Activated gamma-delta T cell treated with Interleukin-2 at 50 U/mL for 16 hours (primary cell): ENCODE measurements at regions not wholly inside any gene's neighbourhood (a gene's known extent, or its start where the extent isn't known, plus 50 kb on each side); places are given as distances from the start of the nearest gene placed in this dataset.

Source experiments
- DNase-seq: peaks from one replicate; pipeline ENCODE4 v3.0.0-alpha.2; 2020

GRCh38 chr6:99138445-99138844 is 190.7 kb upstream of the FBXL4 start:
- DNase-seq: no peak

DNA sequence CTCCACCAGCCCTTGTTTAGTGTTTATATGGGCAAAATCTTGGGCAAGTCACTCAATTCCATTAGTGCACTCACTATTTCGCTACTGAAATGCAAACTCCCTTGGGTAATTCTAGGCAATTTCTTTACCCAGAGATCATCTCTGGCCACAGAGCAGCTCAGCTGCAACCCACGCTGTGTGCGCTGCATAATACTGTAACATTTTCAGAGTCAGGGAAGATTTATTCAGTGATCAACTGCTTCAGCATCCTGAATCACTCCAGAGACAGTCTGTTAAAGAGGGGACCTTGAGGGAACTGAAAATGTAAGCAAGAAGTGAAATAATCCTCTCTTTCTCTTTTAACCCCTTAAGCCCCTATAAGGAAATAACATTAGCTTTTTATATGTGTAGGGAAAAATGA is 189.6 kb upstream of the FBXL4 start:
- no peak for DNase-seq

DNA sequence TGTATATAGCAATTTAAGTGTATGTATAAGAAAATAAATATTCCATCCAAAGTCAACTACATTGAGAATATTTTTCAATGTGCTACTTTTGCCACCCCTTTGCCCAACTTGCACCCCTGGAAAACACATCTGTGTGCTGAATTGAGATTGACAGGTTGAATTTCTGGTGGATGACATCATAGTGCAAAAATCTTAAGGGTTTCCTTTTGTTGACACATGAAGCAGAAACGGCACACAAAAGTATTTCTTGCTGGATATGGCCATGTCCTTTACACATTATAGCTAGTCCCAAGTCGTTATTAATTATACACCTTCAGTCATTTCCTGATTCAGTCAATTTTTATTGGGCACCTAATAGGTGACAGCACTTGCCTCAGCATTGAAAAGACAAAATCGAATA is 188.7 kb upstream of the FBXL4 start:
- DNase-seq: no peak

DNA sequence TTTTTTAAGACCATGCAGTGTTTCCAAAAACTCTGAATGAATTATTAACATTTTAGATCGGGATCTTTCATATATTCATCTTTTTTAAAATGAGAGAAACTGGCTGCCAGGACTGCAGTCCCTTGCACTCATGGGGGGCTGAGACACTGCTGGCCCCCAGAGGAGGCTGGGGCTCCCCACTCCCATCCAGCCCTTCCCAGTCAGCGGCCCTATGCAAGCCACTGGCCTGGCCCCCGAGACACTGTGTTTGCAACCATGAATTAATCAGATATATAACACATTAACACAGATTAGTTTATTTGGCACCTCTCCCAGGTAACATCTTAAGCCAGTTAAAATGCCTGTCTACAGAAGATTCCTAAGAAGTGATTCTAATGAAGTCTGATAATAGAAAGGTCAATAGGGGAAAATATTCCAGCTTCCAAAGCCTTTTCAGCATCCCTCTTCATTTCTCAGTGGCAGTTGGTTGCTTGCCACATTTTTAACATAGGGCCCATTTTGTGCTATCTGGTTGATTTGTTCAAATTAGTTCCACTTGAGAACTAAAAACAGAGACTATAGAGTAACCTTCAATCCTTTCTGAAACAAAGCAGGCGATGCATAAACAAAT is 184.4 kb upstream of the FBXL4 start:
- no peak for DNase-seq

GRCh38 chr6:99130897-99131873 is 183.4 kb upstream of the FBXL4 start:
- DNase-seq: no peak

- DNase-seq: no peak
Measured at GRCh38 chr6:99129835-99130234, 182.1 kb upstream of the FBXL4 start.

GRCh38 chr6:99121748-99122147 is 174.0 kb upstream of the FBXL4 start:
- no peak for DNase-seq

GRCh38 chr6:99120641-99121040 is 172.9 kb upstream of the FBXL4 start:
- no peak for DNase-seq

DNA sequence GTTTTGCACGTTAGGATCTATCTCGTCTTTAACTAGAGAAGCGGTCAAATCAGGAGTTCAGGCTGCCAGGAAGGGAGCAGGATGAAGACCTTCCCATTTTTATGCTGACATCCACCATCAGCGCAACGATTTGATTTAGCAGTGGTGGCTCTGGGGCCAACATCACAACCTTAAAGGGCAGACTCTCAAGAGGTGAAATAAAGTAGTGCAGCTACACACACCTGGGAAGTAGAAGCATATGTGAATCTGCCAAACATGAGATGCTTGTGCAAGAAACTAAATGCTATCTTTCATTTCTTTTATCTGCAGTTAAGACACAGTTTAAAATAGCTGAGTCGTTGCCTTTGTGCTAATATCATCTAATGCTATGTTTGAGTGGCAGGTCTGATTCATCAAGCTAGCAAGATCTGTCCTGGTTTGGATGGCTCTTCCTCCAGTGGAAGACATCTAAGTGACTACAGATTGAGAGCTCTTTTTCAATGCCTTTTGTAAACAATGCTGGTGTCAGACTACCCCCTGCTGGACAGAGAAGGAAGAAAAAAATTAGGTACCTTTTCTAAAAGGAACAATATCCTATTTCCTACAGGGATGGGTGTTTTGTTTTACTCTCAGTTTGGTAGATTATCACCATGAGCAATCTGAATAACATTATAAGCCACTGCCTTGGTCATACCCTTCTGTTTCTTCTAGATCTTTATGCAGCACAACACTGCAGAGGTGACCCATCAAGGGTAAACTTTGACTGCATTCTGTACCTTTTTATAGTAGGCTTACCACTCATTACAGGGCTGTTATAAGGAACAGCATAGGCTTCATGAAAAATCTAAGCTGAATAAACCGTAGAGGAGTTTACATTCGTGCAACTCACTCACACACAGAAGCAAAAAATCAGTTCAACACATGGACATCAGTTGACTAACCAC is 171.6 kb upstream of the FBXL4 start:
- DNase-seq: peak; percentile 7

DNA sequence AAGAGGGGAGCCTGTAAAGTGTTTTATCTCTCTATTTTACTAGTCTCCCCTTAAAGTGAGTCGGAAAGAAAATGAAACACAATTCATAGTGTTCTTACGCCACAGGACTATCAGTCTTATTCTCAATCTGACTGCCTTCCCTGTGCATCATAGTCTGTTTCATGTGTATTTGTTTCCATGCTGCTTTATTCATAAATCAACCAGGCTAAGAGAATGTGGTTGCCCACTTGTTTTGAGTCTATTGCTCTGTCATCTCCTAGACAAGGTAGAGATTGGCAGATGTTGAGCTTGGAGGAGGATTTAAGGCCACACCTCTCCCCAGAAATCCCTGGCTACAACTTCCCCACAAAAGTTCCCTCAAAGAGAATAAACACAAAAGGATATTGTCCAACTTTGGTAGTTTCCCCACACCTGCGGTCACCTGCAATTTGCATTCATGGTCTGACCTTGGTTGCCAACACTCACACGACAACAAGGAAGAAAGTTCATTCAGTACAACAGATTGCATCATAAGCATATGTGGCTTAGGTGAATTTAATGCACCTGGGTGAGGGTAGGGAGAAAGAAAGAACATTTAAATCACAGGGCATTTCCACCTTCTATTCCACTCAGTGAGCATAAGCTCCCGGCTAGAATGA is 167.1 kb upstream of the FBXL4 start:
- DNase-seq: no peak

DNA sequence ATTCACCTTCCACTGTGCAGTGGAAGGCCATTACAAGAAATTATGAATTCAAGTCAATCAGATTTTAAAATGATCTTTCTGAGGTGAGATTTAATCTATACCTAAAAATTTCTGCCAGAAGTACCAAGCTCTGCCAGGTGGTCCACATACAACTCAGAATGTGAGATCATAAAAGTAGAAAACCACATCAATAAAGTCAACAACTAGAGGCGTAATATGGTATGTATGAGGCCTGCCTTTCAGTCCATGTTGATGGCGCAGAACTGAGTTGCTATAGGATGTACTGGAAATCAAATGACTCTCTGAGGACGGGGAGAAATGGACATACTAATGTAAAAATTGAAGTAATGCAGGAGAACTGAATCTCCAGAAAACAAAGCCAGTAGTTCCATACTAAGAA is 163.8 kb upstream of the FBXL4 start:
- no peak for DNase-seq

DNA sequence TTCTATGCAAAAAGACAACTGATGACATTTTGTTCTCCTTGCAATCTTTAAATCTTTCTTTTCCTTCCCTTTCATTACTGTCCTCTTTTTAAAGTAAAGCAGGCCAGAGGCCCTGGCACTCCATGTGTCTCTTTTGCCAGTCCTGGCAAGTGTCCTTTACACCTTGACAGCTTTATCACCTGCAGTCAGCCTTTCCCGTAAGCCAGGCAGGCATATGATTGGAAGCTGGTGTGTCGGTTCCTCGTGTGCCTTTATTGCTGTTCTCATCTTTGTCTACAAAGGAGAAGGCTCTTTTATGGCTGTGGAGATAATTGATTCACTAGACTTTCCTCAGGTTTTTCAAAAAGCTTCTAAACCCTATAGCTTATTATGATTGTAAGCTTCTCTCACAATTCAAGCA is 162.3 kb upstream of the FBXL4 start:
- no peak for DNase-seq

DNA sequence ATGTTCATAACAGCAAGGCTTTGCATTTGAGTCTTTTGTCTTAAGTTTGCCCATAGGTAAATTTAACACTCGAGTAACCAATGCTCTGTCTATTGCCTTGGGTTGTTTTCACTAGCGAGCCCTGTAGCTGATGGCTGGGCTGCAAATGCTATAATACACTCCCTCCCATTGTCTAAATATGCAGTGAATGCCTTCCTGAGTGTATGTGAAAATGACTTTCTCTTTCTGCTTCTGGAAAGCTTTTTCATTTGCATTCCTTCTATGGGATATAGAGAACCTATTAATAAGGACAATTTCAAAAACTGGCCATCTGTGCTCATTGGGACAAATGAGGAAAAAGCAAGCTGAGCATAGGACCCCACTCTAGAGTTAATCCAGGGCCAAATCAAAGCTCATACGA is 156.5 kb upstream of the FBXL4 start:
- no peak for DNase-seq

DNA sequence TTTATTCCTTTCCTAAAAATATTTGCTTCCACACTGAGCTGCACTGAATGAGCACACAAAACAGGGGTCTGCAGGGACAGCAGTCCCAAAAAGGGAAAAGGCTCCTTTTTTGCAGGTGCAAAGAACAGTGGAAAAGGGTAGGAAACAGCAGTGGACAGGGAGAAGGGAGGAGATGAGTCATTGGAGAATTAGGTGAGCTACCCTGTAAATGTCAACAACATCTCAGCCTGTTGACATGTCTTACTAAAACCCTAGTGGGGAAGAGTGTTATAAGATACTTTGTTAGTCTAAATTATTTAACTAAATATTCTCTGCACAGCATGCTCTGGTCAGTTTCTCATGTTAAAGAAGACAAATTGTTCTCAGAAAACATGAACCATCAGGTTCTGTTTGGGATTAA is 151.5 kb upstream of the FBXL4 start:
- DNase-seq: no peak

GRCh38 chr6:99096170-99096569 is 148.4 kb upstream of the FBXL4 start:
- no peak for DNase-seq

DNA sequence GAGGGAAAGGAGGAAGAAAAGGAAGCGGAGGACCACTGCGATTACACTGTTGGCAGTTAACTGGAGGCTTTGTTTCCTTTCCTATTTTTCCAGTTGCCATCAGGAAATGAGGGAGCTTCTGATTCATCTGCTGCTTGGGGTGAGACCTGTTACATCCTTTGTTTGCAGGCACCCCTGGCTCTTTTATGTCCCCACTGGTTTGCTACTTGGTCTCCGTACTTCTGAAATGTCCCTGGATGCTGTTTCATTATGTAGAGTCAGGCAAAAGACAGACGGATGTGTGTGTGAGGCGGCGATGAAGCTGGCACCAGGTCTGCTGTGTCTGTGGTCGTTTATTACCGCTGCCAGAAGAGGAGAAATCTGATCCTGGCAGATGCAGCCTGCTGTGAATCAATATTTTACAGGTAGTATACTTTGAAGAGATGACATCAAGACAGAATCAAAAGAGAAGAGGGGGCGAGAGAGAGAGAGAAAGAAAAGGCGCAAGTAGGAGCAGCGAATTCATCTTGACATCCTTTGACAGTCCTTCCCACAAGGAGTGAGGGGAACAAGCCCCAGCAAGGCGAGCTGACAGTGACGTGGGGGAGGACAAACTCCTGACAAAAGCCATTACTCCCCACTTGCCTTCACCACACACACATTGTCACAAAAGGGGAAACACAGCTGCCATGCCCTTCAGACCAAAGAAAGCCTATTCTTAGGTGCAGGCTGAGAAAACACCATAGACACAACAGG is 145.9 kb upstream of the FBXL4 start:
- no peak for DNase-seq

GRCh38 chr6:99092461-99092860 is 144.7 kb upstream of the FBXL4 start:
- no peak for DNase-seq

GRCh38 chr6:99091985-99092384 is 144.2 kb upstream of the FBXL4 start:
- DNase-seq: no peak

GRCh38 chr6:99080191-99080590 is 132.4 kb upstream of the FBXL4 start:
- DNase-seq: no peak

DNA sequence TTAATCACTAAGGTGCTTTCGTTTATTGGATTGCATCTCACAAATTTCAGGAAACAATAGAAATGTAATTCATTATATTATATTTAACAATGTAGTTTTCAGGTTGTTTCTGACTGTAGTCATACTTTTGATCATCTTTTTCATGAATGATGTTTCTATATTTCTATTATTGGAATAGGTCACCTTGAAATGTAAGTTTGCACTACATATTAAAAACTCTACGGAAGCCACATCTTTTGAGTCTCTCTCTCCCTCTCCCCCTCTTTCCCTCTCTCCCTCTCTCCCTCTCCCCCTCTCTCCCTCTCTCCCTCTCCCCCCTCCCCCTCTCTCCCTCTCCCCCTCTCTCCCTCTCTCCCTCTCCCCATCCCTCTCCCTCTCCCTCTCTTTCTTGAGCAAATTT is 131.3 kb upstream of the FBXL4 start:
- no peak for DNase-seq

DNA sequence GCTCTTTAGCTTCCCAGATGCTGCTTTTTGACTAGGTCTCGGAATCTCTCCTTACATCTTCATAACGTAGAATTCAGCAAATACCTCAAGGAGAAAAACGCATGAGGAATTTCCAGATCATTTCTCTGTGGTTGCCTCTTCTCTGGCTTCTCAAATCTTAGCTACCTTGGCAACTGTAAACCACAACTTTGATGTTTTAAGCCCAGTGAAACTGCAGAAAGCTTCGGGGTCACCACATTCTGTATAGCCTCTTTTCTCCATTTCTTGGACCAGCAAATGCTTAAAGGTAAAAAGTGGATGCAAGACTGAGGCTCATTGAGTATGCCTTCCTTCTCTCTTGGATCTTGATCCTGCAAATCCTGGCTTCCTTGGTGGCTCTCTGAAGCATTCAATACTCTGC is 125.5 kb upstream of the FBXL4 start:
- DNase-seq: no peak

GRCh38 chr6:99066044-99066443 is 118.3 kb upstream of the FBXL4 start:
- no peak for DNase-seq
